ENCODE measurements at regions not wholly inside any gene's neighbourhood (a gene's known extent, or its start where the extent isn't known, plus 50 kb on each side); places are given as distances from the start of the nearest gene placed in this dataset.

- Mint-ChIP-seq H3K9me3 (no peaks in the 10 kb centered on the region), H3K4me1 (peaks cover 6% of the 10 kb centered on the region; the same call in 2 of the 3 replicates), H3K4me3 (no peak overlapping the region), H3K27me3 (ENCODE audit: insufficient read depth, low read depth, poor library complexity) (no peaks in the 10 kb centered on the region), H3K36me3 (ENCODE audit: low read depth) (no peaks in the 10 kb centered on the region), H3K27ac (no peak overlapping the region)
- TF ChIP-seq CTCF (conservative IDR thresholded peaks at IDR 0.05; ENCODE audit: low read depth in 2 of 2) (peak; percentile 54 to 55), POLR2AphosphoS5 (IDR thresholded peaks at IDR 0.05; ENCODE audit: low read depth) (no peak)
- no peaks in the 10 kb centered on the region for H3K79me2 ChIP-seq (replicated peaks; ENCODE audit: insufficient read depth)
- H3K36me3 ChIP-seq (ENCODE audit: insufficient read depth) = peaks cover 6% of the 10 kb centered on the region; the same call in 1 of the 2 replicates
- H3K4me1 ChIP-seq (ENCODE audit: insufficient read depth) = 0 out of 2 replicates have a peak, but pooled peaks cover 6% of the 10 kb centered on the region
- no peak overlapping the region for H3K4me3 ChIP-seq
- no peaks in the 10 kb centered on the region for H4K20me1 ChIP-seq (replicated peaks; ENCODE audit: insufficient read depth)
- DNase-seq (ENCODE audit: low spot score) (peak; percentile 86), ATAC-seq (peak; percentile 84)
- no peak overlapping the region for H2AFZ ChIP-seq
- no peak overlapping the region for H3K27ac ChIP-seq (ENCODE audit: low read depth)
- H3K27me3 ChIP-seq (ENCODE audit: insufficient read depth) = no peaks in the 10 kb centered on the region
- H3K9me2 ChIP-seq (ENCODE audit: insufficient read depth) = no peaks in the 10 kb centered on the region
- no peaks in the 10 kb centered on the region for H3F3A ChIP-seq (replicated peaks; ENCODE audit: low read depth)
- H3K4me2 ChIP-seq = no peak overlapping the region
Measured at GRCh38 chr7:19920705-19921104, 147.3 kb upstream of the TMEM196 start.

GRCh38 chr7:19920166-19920565 is 146.7 kb upstream of the TMEM196 start:
- H2AFZ ChIP-seq = no peak overlapping the region
- no peak overlapping the region for H3K4me3 ChIP-seq
- no peaks in the 10 kb centered on the region for H3K27me3 Mint-ChIP-seq (ENCODE audit: insufficient read depth, low read depth, poor library complexity)
- H3K27ac ChIP-seq (ENCODE audit: low read depth) = no peak overlapping the region
- no peaks in the 10 kb centered on the region for H3K9me3 Mint-ChIP-seq
- 0 out of 2 replicates have a peak, but pooled peaks cover 6% of the 10 kb centered on the region for H3K4me1 ChIP-seq (ENCODE audit: insufficient read depth)
- H3K27me3 ChIP-seq (ENCODE audit: insufficient read depth) = no peaks in the 10 kb centered on the region
- no peak overlapping the region for H3K27ac Mint-ChIP-seq
- DNase-seq (ENCODE audit: low spot score) (no peak), ATAC-seq (no peak)
- H3K4me3 Mint-ChIP-seq = no peak overlapping the region
- peaks cover 6% of the 10 kb centered on the region; the same call in 1 of the 2 replicates for H3K36me3 ChIP-seq (ENCODE audit: insufficient read depth)
- H3K9me2 ChIP-seq (ENCODE audit: insufficient read depth) = no peaks in the 10 kb centered on the region
- H3K4me2 ChIP-seq = no peak overlapping the region
- H3K4me1 Mint-ChIP-seq = peaks cover 6% of the 10 kb centered on the region; the same call in 2 of the 3 replicates
- H3K36me3 Mint-ChIP-seq (ENCODE audit: low read depth) = no peaks in the 10 kb centered on the region
- no peaks in the 10 kb centered on the region for H3F3A ChIP-seq (replicated peaks; ENCODE audit: low read depth)
- H4K20me1 ChIP-seq (replicated peaks; ENCODE audit: insufficient read depth) = no peaks in the 10 kb centered on the region
- no peaks in the 10 kb centered on the region for H3K79me2 ChIP-seq (replicated peaks; ENCODE audit: insufficient read depth)
- TF ChIP-seq EZH2phosphoT487 (IDR thresholded peaks at IDR 0.05; ENCODE audit: unreplicated experiment) = no peak
- no peak for TF ChIP-seq ZNF331 (CRISPR knock-in tag; IDR thresholded peaks at IDR 0.05; ENCODE audit: low read depth)
- TF ChIP-seq POLR2AphosphoS5 (IDR thresholded peaks at IDR 0.05; ENCODE audit: low read depth) = no peak
- TF ChIP-seq JUNB (IDR thresholded peaks at IDR 0.05; ENCODE audit: unreplicated experiment) = no peak
- no peak for TF ChIP-seq STAT1 (IDR thresholded peaks at IDR 0.05; ENCODE audit: unreplicated experiment)
- no peak for TF ChIP-seq ZNF462 (CRISPR knock-in tag; IDR thresholded peaks at IDR 0.05)
- no peak for TF ChIP-seq EZH2 (IDR thresholded peaks at IDR 0.05; ENCODE audit: low read depth, unreplicated experiment)
- no peak for TF ChIP-seq ZNF114 (CRISPR knock-in tag; IDR thresholded peaks at IDR 0.05)
- TF ChIP-seq CREB1 (CRISPR knock-in tag; IDR thresholded peaks at IDR 0.05; ENCODE audit: low read depth) = no peak
- TF ChIP-seq NANOG (IDR thresholded peaks at IDR 0.05; ENCODE audit: borderline replicate concordance) = no peak

Data from GM23338 (cell line).